NCI-H2107 (cell line): ENCODE measurements at regions not wholly inside any gene's neighbourhood (a gene's known extent, or its start where the extent isn't known, plus 50 kb on each side); places are given as distances from the start of the nearest gene placed in this dataset.
"Not testable (repeated sequence)": the region's sequence is repeated elsewhere in the genome, so short reads cannot be mapped to it uniquely, and the experiment has no call there.

Source experiments
- DNase-seq: peaks from one replicate; lab custom pipeline; 2025; lab: John Stamatoyannopoulos, UW

GRCh38 chr7:148514236-148514635, 76.3 kb upstream of the C7orf33 start:
- DNase-seq, result no peak

GRCh38 chr7:148515237-148515636, 75.3 kb upstream of the C7orf33 start:
- DNase-seq, result no peak

- no peak for DNase-seq
Observed at GRCh38 chr7:148515728-148516695, 74.6 kb upstream of the C7orf33 start.

- DNase-seq, result not testable (repeated sequence)
Observed at GRCh38 chr7:148519386-148519785, 71.2 kb upstream of the C7orf33 start.

- DNase-seq, result no peak
Observed at GRCh38 chr7:148521271-148521670, 69.3 kb upstream of the C7orf33 start.

GRCh38 chr7:148523550-148523949, 67.0 kb upstream of the C7orf33 start:
- DNase-seq, result no peak

GRCh38 chr7:148524479-148525224, 65.9 kb upstream of the C7orf33 start:
- no peak for DNase-seq

- DNase-seq, result peak; percentile 37
Observed at GRCh38 chr7:148527717-148528168, 62.8 kb upstream of the C7orf33 start.

GRCh38 chr7:148535217-148535616, 55.3 kb upstream of the C7orf33 start:
- no peak for DNase-seq

- no peak for DNase-seq
Observed at GRCh38 chr7:148537435-148537834, 53.1 kb upstream of the C7orf33 start.

GRCh38 chr7:148540041-148540738, 50.4 kb upstream of the C7orf33 start:
- no peak for DNase-seq
